ENCODE measurements at regions not wholly inside any gene's neighbourhood (a gene's known extent, or its start where the extent isn't known, plus 50 kb on each side); places are given as distances from the start of the nearest gene placed in this dataset.

DNA sequence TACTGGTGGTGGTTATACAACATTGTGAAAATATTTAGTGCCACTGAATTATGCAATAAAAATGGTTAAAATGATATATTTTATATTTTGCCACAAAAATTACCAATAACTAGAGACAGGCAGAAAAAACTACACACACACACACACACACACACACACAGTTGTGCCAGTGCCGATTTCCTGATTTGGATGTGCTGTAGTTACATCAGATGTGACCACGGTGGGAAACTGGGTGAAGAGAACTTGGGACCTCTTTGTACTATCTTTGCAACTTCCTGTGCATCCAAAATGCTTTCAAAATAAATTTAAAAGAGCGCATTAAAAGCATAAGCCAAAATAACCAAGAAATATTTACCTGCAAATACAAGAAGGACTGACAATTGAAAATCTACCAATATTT, 61.6 kb upstream of the CCBE1 start:
- Histone ChIP-seq H3K4me3 (ENCODE audit: low read length) (no peak overlapping the region), H3K27ac (ENCODE audit: low read depth, low read length) (no peak overlapping the region), H3K36me3 (ENCODE audit: control insufficient read depth, insufficient read depth, low read length) (no peaks in the 10 kb centered on the region), H3K9me3 (ENCODE audit: control insufficient read depth, low read length) (no peaks in the 10 kb centered on the region), H3K4me1 (ENCODE audit: control insufficient read depth, insufficient read depth, low read length) (no peaks in the 10 kb centered on the region), H3K27me3 (ENCODE audit: control insufficient read depth, insufficient read depth, low read length, poor library complexity, severe bottlenecking) (no peaks in the 10 kb centered on the region), H3K9ac (ENCODE audit: extremely low read depth, low read length, poor library complexity, severe bottlenecking) (no peak overlapping the region)
- TF ChIP-seq, protein P1, sequence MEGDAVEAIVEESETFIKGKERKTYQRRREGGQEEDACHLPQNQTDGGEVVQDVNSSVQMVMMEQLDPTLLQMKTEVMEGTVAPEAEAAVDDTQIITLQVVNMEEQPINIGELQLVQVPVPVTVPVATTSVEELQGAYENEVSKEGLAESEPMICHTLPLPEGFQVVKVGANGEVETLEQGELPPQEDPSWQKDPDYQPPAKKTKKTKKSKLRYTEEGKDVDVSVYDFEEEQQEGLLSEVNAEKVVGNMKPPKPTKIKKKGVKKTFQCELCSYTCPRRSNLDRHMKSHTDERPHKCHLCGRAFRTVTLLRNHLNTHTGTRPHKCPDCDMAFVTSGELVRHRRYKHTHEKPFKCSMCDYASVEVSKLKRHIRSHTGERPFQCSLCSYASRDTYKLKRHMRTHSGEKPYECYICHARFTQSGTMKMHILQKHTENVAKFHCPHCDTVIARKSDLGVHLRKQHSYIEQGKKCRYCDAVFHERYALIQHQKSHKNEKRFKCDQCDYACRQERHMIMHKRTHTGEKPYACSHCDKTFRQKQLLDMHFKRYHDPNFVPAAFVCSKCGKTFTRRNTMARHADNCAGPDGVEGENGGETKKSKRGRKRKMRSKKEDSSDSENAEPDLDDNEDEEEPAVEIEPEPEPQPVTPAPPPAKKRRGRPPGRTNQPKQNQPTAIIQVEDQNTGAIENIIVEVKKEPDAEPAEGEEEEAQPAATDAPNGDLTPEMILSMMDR (conservative IDR thresholded peaks at IDR 0.05): no peak
- H3K27ac Mint-ChIP-seq: no peak overlapping the region
- 100% methylated on average over 1 to 3 of the region's 3 CpGs for WGBS, 2 experiments (ENCODE audit: insufficient coverage in 1 of 2, insufficient read length in 1 of 2)
- H3K36me3 Mint-ChIP-seq (ENCODE audit: low read depth): no peaks in the 10 kb centered on the region
- no peaks in the 10 kb centered on the region for H3K4me1 Mint-ChIP-seq
- H3K9me3 Mint-ChIP-seq: no peaks in the 10 kb centered on the region
- DNase-seq: no peak
- H3K4me3 Mint-ChIP-seq: no peak overlapping the region
- H3K27me3 Mint-ChIP-seq (ENCODE audit: insufficient read depth): peaks cover 14% of the 10 kb centered on the region

DNA sequence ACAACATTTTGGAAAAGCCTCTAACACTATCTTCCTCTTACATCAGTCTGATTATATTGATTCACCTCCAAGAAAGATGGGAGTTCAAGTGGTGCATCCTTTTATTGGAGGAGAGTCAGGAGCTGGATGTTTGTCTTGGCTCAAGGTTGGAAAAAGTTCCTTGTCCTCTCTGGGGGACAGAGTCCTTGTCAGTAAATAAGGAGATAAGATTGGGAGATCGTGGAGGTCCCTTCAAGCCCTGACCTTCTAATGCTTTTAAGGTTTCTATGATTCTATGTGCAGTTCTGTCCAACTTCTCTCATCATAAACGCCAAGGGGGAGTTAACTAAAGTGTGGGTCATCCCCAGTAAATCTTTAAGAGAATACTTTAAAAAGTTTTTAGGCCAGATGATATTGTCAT, 60.9 kb upstream of the CCBE1 start:
- no peaks in the 10 kb centered on the region for H3K9me3 Mint-ChIP-seq
- no peak overlapping the region for H3K27ac Mint-ChIP-seq
- no peaks in the 10 kb centered on the region for H3K4me1 Mint-ChIP-seq
- TF ChIP-seq, protein P1 (conservative IDR thresholded peaks at IDR 0.05): no peak
- no peak overlapping the region for H3K4me3 Mint-ChIP-seq
- H3K27me3 ChIP-seq (ENCODE audit: control insufficient read depth, insufficient read depth, low read length, poor library complexity, severe bottlenecking): no peaks in the 10 kb centered on the region
- H3K4me1 ChIP-seq (ENCODE audit: control insufficient read depth, insufficient read depth, low read length): no peaks in the 10 kb centered on the region
- WGBS, 2 experiments (ENCODE audit: insufficient coverage in 1 of 2, insufficient read length in 1 of 2): 88% methylated on average over 2 of the region's 2 CpGs; no CpG with 5 or more reads in 1 of the 2 experiments
- H3K36me3 Mint-ChIP-seq (ENCODE audit: low read depth): no peaks in the 10 kb centered on the region
- H3K27me3 Mint-ChIP-seq (ENCODE audit: insufficient read depth): peaks cover 15% of the 10 kb centered on the region
- no peak overlapping the region for H3K4me3 ChIP-seq (ENCODE audit: low read length)
- DNase-seq: no peak
- H3K27ac ChIP-seq (ENCODE audit: low read depth, low read length): no peak overlapping the region
- no peak overlapping the region for H3K9ac ChIP-seq (ENCODE audit: extremely low read depth, low read length, poor library complexity, severe bottlenecking)
- no peaks in the 10 kb centered on the region for H3K9me3 ChIP-seq (ENCODE audit: control insufficient read depth, low read length)
- no peaks in the 10 kb centered on the region for H3K36me3 ChIP-seq (ENCODE audit: control insufficient read depth, insufficient read depth, low read length)

DNA sequence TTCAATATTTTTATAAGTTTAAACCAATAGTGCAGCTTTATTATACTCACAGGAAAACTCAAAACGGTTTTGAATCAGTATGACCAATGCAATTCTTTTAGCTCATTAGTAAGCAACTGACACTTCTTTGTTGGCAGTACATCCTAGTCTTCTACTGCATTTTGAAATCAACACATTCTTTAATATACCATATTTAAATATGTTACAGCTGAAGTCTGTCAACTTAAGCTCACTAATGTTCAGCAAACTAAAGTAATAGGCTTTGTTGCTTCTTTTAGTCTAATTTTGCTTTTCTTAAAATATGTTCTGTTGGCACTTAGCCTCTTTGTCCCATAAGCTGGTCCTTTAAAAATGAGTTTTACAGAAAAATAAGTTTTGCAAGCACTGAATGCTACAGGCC, 55.4 kb upstream of the CCBE1 start:
- H3K27ac ChIP-seq (ENCODE audit: low read depth, low read length): no peak overlapping the region
- H3K4me3 ChIP-seq (ENCODE audit: low read length): no peak overlapping the region
- peaks cover 3% of the 10 kb centered on the region for H3K4me1 Mint-ChIP-seq
- no peaks in the 10 kb centered on the region for H3K4me1 ChIP-seq (ENCODE audit: control insufficient read depth, insufficient read depth, low read length)
- peaks cover 4% of the 10 kb centered on the region for H3K27me3 Mint-ChIP-seq (ENCODE audit: insufficient read depth)
- WGBS, 2 experiments (ENCODE audit: insufficient coverage in 1 of 2, insufficient read length in 1 of 2): 83 to 100% methylated on average over 1 of the region's 1 CpG
- no peak overlapping the region for H3K4me3 Mint-ChIP-seq
- no peaks in the 10 kb centered on the region for H3K36me3 ChIP-seq (ENCODE audit: control insufficient read depth, insufficient read depth, low read length)
- H3K9me3 ChIP-seq (ENCODE audit: control insufficient read depth, low read length): no peaks in the 10 kb centered on the region
- H3K9ac ChIP-seq (ENCODE audit: extremely low read depth, low read length, poor library complexity, severe bottlenecking): no peak overlapping the region
- TF ChIP-seq, protein P1 (conservative IDR thresholded peaks at IDR 0.05): no peak
- no peaks in the 10 kb centered on the region for H3K9me3 Mint-ChIP-seq
- H3K27ac Mint-ChIP-seq: no peak overlapping the region
- no peaks in the 10 kb centered on the region for H3K36me3 Mint-ChIP-seq (ENCODE audit: low read depth)
- no peaks in the 10 kb centered on the region for H3K27me3 ChIP-seq (ENCODE audit: control insufficient read depth, insufficient read depth, low read length, poor library complexity, severe bottlenecking)
- no peak for DNase-seq
